Gastrocnemius medialis (tissue), 4 donors: ENCODE measurements at regions not wholly inside any gene's neighbourhood (a gene's known extent, or its start where the extent isn't known, plus 50 kb on each side); places are given as distances from the start of the nearest gene placed in this dataset.

Experiments
- ATAC-seq, 2 donors: fragments of 150-250 bp; one replicate each; pipeline ENCODE4 v1.9.1; 2016
- DNase-seq, 2 donors: peaks; one replicate each; pipeline ENCODE4 v3.0.0-alpha.2; 2019
- H3K27ac ChIP-seq, 4 donors: fragments of 200-600 bp; sonication (generic); 1 replicate in 1 of 4; 2 replicates in 3 of 4; pipeline ENCODE4 v1.5.1; 2016 to 2018; ENCODE audit warnings: mild to moderate bottlenecking in 2 of 4, moderate library complexity in 1 of 4
- H3K27me3 ChIP-seq, 3 donors: fragments of 200-600 bp; sonication (generic) in 2 of 3; 1 replicate in 1 of 3; 2 replicates in 2 of 3; pipeline versions ENCODE4 v1.5.1 to v1.6.0; 2016 to 2019; ENCODE audit warnings: mild to moderate bottlenecking in 1 of 3, moderate library complexity in 1 of 3
- H3K36me3 ChIP-seq, 2 donors: fragments of 200-600 bp; sonication (generic) in 1 of 2; one replicate each; pipeline ENCODE4 v1.5.1; 2017 to 2018
- H3K4me1 ChIP-seq, 2 donors: fragments of 200-600 bp; sonication (generic) in 1 of 2; one replicate each; pipeline ENCODE4 v1.5.1; 2016 to 2017; ENCODE audit warnings: mild to moderate bottlenecking in 2 of 2
- H3K4me3 ChIP-seq, 4 donors: fragments of 200-600 bp; sonication (generic) in 3 of 4; 1 replicate in 1 of 4; 2 replicates in 3 of 4; pipeline ENCODE4 v1.5.1; 2016 to 2019; ENCODE audit warnings: mild to moderate bottlenecking in 2 of 4
- H3K9me3 ChIP-seq, 3 donors: fragments of 200-600 bp; sonication (generic) in 2 of 3; 1 replicate in 1 of 3; 2 replicates in 2 of 3; pipeline ENCODE4 v1.5.1; 2016 to 2019
- POLR2A ChIP-seq, 2 donors: fragments of 450-650 bp; IDR thresholded peaks; one replicate each; pipeline ENCODE4 v1.6.1; 2017; ENCODE audit warnings: antibody characterized with exemption in 2 of 2, mild to moderate bottlenecking in 2 of 2, moderate library complexity in 2 of 2
- in situ Hi-C, 4 donors: fragments of 200-750 bp; cut with MboI; loops; one replicate each; pipeline versions ENCODE4 v1.15.0 to v1.8.0; 2017; ENCODE audit warnings: low sequenced_read_pairs in 4 of 4
- intact Hi-C: fragments of 100-400 bp; cut with DNase I; formaldehyde crosslinking; loops from one replicate; pipeline ENCODE4 v1.15.1; 2023; ENCODE audit warnings: low total_unique reads
- TF ChIP-seq, protein P1 (sequence below), 5 experiments: fragments of 450-650 bp in 3 of 5; fragments of 200-600 bp in 2 of 5; sonication (generic) in 2 of 5; IDR thresholded peaks in 4 of 5; conservative IDR thresholded peaks in 1 of 5; 1 replicate in 4 of 5; 2 replicates in 1 of 5; pipeline ENCODE4 v1.5.1; 2016 to 2019; ENCODE audit warnings: antibody characterized with exemption in 5 of 5, mild to moderate bottlenecking in 3 of 5, moderate library complexity in 3 of 5

DNA sequence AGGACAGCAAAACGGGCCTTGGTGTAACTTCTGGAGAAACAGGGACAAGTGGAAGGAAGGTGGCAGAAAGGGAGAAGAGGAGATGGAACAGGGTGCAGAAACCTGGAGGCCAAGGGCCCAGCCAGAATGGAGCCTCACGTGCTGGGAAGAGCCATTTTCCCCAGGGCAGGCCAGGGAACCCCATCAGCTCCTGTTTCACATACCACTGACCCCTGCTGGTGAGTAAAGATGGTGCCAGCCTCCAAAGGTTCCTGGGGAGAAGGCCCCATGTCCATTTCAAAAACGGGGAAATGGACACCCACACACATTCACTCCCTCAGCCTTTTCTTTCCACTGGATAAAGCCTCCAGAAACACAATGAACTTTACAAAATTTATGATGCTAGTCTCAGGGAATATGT lies 57.6 kb upstream of the JUN start:
- no peak overlapping the region for H3K27ac ChIP-seq
- H3K4me1 ChIP-seq: no peaks in the 10 kb centered on the region
- H3K4me3 ChIP-seq: no peak overlapping the region
- TF ChIP-seq, protein P1, sequence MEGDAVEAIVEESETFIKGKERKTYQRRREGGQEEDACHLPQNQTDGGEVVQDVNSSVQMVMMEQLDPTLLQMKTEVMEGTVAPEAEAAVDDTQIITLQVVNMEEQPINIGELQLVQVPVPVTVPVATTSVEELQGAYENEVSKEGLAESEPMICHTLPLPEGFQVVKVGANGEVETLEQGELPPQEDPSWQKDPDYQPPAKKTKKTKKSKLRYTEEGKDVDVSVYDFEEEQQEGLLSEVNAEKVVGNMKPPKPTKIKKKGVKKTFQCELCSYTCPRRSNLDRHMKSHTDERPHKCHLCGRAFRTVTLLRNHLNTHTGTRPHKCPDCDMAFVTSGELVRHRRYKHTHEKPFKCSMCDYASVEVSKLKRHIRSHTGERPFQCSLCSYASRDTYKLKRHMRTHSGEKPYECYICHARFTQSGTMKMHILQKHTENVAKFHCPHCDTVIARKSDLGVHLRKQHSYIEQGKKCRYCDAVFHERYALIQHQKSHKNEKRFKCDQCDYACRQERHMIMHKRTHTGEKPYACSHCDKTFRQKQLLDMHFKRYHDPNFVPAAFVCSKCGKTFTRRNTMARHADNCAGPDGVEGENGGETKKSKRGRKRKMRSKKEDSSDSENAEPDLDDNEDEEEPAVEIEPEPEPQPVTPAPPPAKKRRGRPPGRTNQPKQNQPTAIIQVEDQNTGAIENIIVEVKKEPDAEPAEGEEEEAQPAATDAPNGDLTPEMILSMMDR (IDR thresholded peaks at IDR 0.05 in 4 of 5, conservative IDR thresholded peaks at IDR 0.05 in 1 of 5): peak in 2 of 5 experiments; percentile 12 to 35
- TF ChIP-seq POLR2A (IDR thresholded peaks at IDR 0.05): no peak
- in situ Hi-C loops: no loop called here
- DNase-seq (no peak), ATAC-seq (no peak)
- H3K27me3 ChIP-seq: no peaks in the 10 kb centered on the region
- intact Hi-C loops: no loop called here
- H3K9me3 ChIP-seq: no peaks in the 10 kb centered on the region
- no peaks in the 10 kb centered on the region for H3K36me3 ChIP-seq

DNA sequence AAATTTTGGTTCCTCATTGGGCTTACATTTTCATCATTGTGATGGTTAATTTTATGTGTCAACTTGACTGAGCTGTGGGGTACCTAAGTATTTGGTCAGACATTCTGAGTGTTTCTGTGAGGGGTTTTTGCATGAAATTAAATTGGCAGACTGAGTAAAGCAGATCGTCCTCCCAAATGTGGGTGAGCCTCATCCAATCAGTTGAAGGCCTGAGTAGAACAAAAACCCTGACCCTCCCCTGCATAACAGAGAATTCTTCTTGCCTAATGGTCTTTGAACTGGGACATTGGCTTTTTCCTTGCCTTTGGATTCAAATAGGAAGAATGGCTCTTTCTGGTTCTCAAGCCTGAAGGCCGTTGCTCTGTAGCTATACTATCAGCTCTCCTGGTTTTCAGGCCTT lies 59.1 kb upstream of the JUN start:
- no peak for ATAC-seq
- TF ChIP-seq, protein P1 (IDR thresholded peaks at IDR 0.05 in 4 of 5, conservative IDR thresholded peaks at IDR 0.05 in 1 of 5): no peak
- TF ChIP-seq POLR2A (IDR thresholded peaks at IDR 0.05): no peak
- intact Hi-C loops: no loop called here
- no peak overlapping the region for H3K4me3 ChIP-seq
- in situ Hi-C loops: no loop called here
- no peak overlapping the region for H3K27ac ChIP-seq
- DNase-seq: no peak
- no peaks in the 10 kb centered on the region for H3K27me3 ChIP-seq
- H3K9me3 ChIP-seq: no peaks in the 10 kb centered on the region
- no peaks in the 10 kb centered on the region for H3K4me1 ChIP-seq
- no peaks in the 10 kb centered on the region for H3K36me3 ChIP-seq

DNA sequence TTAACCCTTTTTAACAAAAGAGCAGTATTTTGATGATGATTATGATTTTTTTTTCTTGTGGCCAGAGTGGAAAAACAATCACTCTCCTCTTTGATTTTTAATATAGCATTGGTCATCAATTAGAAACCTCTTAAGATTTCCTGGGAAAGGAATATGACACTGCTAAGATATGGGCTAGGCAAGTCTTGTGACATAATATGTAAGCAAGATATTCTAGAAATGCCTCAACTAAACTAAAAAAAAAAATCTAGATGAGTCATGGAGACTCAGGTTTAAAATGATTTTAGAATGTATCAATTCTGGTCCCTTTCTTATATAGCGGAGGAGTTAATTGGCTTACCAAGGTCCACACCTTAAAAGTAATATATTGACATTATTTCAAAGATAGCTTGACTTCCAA lies 60.3 kb upstream of the JUN start:
- no peaks in the 10 kb centered on the region for H3K36me3 ChIP-seq
- H3K27ac ChIP-seq: no peak overlapping the region
- no peaks in the 10 kb centered on the region for H3K27me3 ChIP-seq
- intact Hi-C loops: no loop called here
- H3K9me3 ChIP-seq: no peaks in the 10 kb centered on the region
- TF ChIP-seq, protein P1 (IDR thresholded peaks at IDR 0.05 in 4 of 5, conservative IDR thresholded peaks at IDR 0.05 in 1 of 5): no peak
- TF ChIP-seq POLR2A (IDR thresholded peaks at IDR 0.05): no peak
- in situ Hi-C loops: no loop called here
- no peaks in the 10 kb centered on the region for H3K4me1 ChIP-seq
- DNase-seq: no peak
- no peak overlapping the region for H3K4me3 ChIP-seq
- no peak for ATAC-seq

DNA sequence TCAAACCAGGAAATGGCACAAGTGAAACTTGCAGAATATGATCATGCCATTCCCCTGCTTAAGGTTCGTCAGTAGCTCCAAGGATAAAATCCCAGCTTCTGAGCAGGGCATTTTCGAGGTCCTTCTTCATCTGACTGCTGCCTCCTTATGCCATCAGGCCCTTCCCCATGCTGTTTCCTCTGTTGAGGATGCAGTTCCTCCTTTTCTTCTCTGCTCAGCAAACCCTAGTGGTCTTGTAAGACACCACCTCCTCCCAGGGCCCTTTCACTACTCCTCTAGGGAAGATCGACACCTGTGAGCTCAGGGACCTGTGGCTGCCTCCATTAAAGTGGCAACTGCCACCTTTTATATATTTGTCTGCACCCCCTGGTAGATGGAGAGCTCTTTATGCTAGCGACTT lies 62.1 kb upstream of the JUN start:
- TF ChIP-seq POLR2A (IDR thresholded peaks at IDR 0.05): no peak
- TF ChIP-seq, protein P1 (IDR thresholded peaks at IDR 0.05 in 4 of 5, conservative IDR thresholded peaks at IDR 0.05 in 1 of 5): no peak
- Histone ChIP-seq H3K27ac (no peak overlapping the region), H3K36me3 (no peaks in the 10 kb centered on the region), H3K4me1 (no peaks in the 10 kb centered on the region), H3K4me3 (no peak overlapping the region), H3K27me3 (no peaks in the 10 kb centered on the region), H3K9me3 (no peaks in the 10 kb centered on the region)
- intact Hi-C loops (no loop called here), in situ Hi-C loops (no loop called here)
- DNase-seq: no peak
- no peak for ATAC-seq

DNA sequence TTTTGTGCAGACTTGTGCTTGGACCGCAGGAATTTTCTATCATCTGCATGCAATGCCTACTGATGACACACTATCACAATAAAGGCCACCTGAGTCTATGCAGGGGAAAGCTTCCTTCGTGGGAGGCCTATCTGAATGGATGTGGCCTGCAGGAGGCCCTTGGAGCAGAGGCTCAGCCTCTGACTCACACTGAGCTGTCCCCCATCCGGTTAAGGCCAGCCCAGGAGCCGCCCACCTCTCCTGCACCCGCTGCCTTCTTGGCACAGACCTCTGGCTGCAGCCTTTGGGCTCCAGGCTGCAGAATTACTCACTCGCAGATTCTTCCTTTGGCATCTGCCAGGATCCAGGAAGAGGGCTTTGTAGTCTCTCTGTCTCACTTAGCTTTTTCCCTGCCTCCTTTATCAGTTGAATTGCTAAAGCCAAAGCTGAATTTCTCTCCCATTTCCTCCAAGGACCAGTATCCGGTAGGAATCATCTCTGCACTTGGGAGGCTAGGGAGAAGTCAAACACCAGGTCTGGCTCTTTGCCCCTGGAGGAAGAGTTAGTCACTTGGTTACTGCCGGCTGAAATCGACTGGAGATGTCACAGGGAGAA lies 65.1 kb upstream of the JUN start:
- Histone ChIP-seq H3K4me1 (no peaks in the 10 kb centered on the region), H3K36me3 (no peaks in the 10 kb centered on the region), H3K4me3 (no peak overlapping the region), H3K9me3 (no peaks in the 10 kb centered on the region), H3K27me3 (no peaks in the 10 kb centered on the region), H3K27ac (peak overlapping the region in 2 of 4 donors; percentile 3 to 53)
- DNase-seq (peak in 1 of 2 donors; percentile 48), ATAC-seq (peak; percentile 42 to 64)
- TF ChIP-seq, protein P1 (IDR thresholded peaks at IDR 0.05 in 4 of 5, conservative IDR thresholded peaks at IDR 0.05 in 1 of 5): no peak
- no peak for TF ChIP-seq POLR2A (IDR thresholded peaks at IDR 0.05)
- in situ Hi-C loops: no loop called here
- intact Hi-C loops: no loop called here
